CD4-positive, CD25-positive, alpha-beta regulatory T cell (primary cell): ENCODE measurements at regions not wholly inside any gene's neighbourhood (a gene's known extent, or its start where the extent isn't known, plus 50 kb on each side); places are given as distances from the start of the nearest gene placed in this dataset.
"Not testable (repeated sequence)": the region's sequence is repeated elsewhere in the genome, so short reads cannot be mapped to it uniquely, and the experiment has no call there.

Experiments used
- ATAC-seq, 2 donors: fragments of 150-1000 bp; cut with Tn5 transposase; one replicate each; pipeline ENCODE4 v1.10.0; 2021; ENCODE audit warnings: low read depth in 2 of 2, moderate number of reproducible peaks in 2 of 2, moderate library complexity in 1 of 2
- DNase-seq, 3 donors: peaks; one replicate each; pipeline versions ENCODE4 v3.0.0 to v3.0.0-alpha.2; 2012 to 2022; ENCODE audit warnings: mixed read lengths in 1 of 3
- H3K27ac ChIP-seq: one replicate; pipeline ENCODE4 v1.7.0; 2013; ENCODE audit warnings: mild to moderate bottlenecking, low read length; ENCODE audit not compliant: insufficient read depth, poor library complexity, severe bottlenecking
- H3K27me3 ChIP-seq: one replicate; pipeline ENCODE4 v1.7.0; 2013; ENCODE audit warnings: low read length; ENCODE audit not compliant: control insufficient read depth, insufficient read depth
- H3K36me3 ChIP-seq: one replicate; pipeline ENCODE4 v1.7.0; 2013; ENCODE audit warnings: mild to moderate bottlenecking, low read length, moderate library complexity; ENCODE audit not compliant: control insufficient read depth, insufficient read depth
- H3K4me1 ChIP-seq: 2 replicates; pipeline ENCODE4 v1.7.0; 2013; ENCODE audit warnings: mild to moderate bottlenecking, low read length; ENCODE audit not compliant: insufficient read depth, control insufficient read depth, poor library complexity, severe bottlenecking
- H3K4me3 ChIP-seq: one replicate; pipeline ENCODE4 v1.7.0; 2013; ENCODE audit warnings: low read depth, mild to moderate bottlenecking, low read length, moderate library complexity
- H3K9me3 ChIP-seq, 2 experiments: 1 replicate in 1 of 2; 2 replicates in 1 of 2; pipeline ENCODE4 v1.7.0; 2013; ENCODE audit warnings: low read length in 2 of 2, mild to moderate bottlenecking in 1 of 2, moderate library complexity in 1 of 2; ENCODE audit not compliant: control insufficient read depth in 2 of 2
- H3K27ac Mint-ChIP-seq, 3 donors: one replicate each; pipeline ENCODE4 v1.8.0; 2020 to 2022; ENCODE audit warnings: mild to moderate bottlenecking in 3 of 3, mixed read lengths in 3 of 3, moderate library complexity in 2 of 3
- H3K27me3 Mint-ChIP-seq: one replicate; pipeline ENCODE4 v1.8.0; 2022; ENCODE audit warnings: mild to moderate bottlenecking, mixed read lengths
- H3K36me3 Mint-ChIP-seq: one replicate; pipeline ENCODE4 v1.8.0; 2020; ENCODE audit warnings: mixed read lengths
- H3K4me1 Mint-ChIP-seq, 4 donors: one replicate each; pipeline ENCODE4 v1.8.0; 2020 to 2022; ENCODE audit warnings: mixed read lengths in 4 of 4, mild to moderate bottlenecking in 1 of 4
- H3K4me3 Mint-ChIP-seq, 4 donors: one replicate each; pipeline ENCODE4 v1.8.0; 2020 to 2022; ENCODE audit warnings: mild to moderate bottlenecking in 4 of 4, mixed read lengths in 4 of 4, moderate library complexity in 3 of 4
- H3K9me3 Mint-ChIP-seq, 7 donors: one replicate each; pipeline ENCODE4 v1.8.0; 2020 to 2022; ENCODE audit warnings: mixed read lengths in 7 of 7, mild to moderate bottlenecking in 3 of 7, moderate library complexity in 2 of 7

- H3K36me3 ChIP-seq, result no peaks in the 10 kb centered on the region
- H3K27ac Mint-ChIP-seq, result no peak overlapping the region
- no peak for ATAC-seq
- no peak overlapping the region for H3K4me3 ChIP-seq
- DNase-seq, result no peak
- H3K4me3 Mint-ChIP-seq, result no peak overlapping the region
- no peak overlapping the region for H3K27ac ChIP-seq
- H3K27me3 Mint-ChIP-seq, result peaks cover 6% of the 10 kb centered on the region
- no peaks in the 10 kb centered on the region for H3K4me1 ChIP-seq
- no peaks in the 10 kb centered on the region for H3K4me1 Mint-ChIP-seq
- peaks cover 0 to 12% (median 0%) of the 10 kb centered on the region in 7 donors for H3K9me3 Mint-ChIP-seq
- no peaks in the 10 kb centered on the region for H3K36me3 Mint-ChIP-seq
- peaks cover 1% of the 10 kb centered on the region for H3K27me3 ChIP-seq
- H3K9me3 ChIP-seq, result peaks cover 0 to 4% of the 10 kb centered on the region in 2 experiments
Observed at GRCh38 chr6:6439778-6440177, 119.3 kb upstream of the F13A1 start.

GRCh38 chr6:6452002-6452401 is 131.5 kb upstream of the F13A1 start:
- DNase-seq (no peak), ATAC-seq (no peak)
- H3K4me1 Mint-ChIP-seq, result no peaks in the 10 kb centered on the region
- no peaks in the 10 kb centered on the region for H3K4me1 ChIP-seq
- H3K36me3 ChIP-seq, result no peaks in the 10 kb centered on the region
- H3K27me3 ChIP-seq, result no peaks in the 10 kb centered on the region
- H3K4me3 Mint-ChIP-seq, result no peak overlapping the region
- H3K9me3 ChIP-seq, result no peaks in the 10 kb centered on the region
- H3K4me3 ChIP-seq, result no peak overlapping the region
- H3K27me3 Mint-ChIP-seq, result peaks cover 4% of the 10 kb centered on the region
- H3K27ac Mint-ChIP-seq, result no peak overlapping the region
- no peaks in the 10 kb centered on the region for H3K36me3 Mint-ChIP-seq
- peaks cover 0 to 3% (median 0%) of the 10 kb centered on the region in 7 donors for H3K9me3 Mint-ChIP-seq
- no peak overlapping the region for H3K27ac ChIP-seq

GRCh38 chr6:6453186-6453585 is 132.7 kb upstream of the F13A1 start:
- Histone ChIP-seq H3K27ac (no peak overlapping the region), H3K4me3 (no peak overlapping the region), H3K9me3 (no peaks in the 10 kb centered on the region), H3K27me3 (no peaks in the 10 kb centered on the region), H3K36me3 (no peaks in the 10 kb centered on the region), H3K4me1 (no peaks in the 10 kb centered on the region)
- Mint-ChIP-seq H3K36me3 (no peaks in the 10 kb centered on the region), H3K9me3 (peaks cover 0 to 3% (median 0%) of the 10 kb centered on the region in 7 donors), H3K4me1 (no peaks in the 10 kb centered on the region), H3K4me3 (no peak overlapping the region), H3K27ac (no peak overlapping the region), H3K27me3 (no peaks in the 10 kb centered on the region)
- no peak for ATAC-seq
- DNase-seq, result no peak

GRCh38 chr6:6455272-6455671 is 133.2 kb upstream of the LY86 start:
- Histone ChIP-seq H3K4me3 (no peak overlapping the region), H3K9me3 (no peaks in the 10 kb centered on the region), H3K4me1 (no peaks in the 10 kb centered on the region), H3K36me3 (no peaks in the 10 kb centered on the region), H3K27ac (no peak overlapping the region), H3K27me3 (peaks cover 3% of the 10 kb centered on the region)
- Mint-ChIP-seq H3K36me3 (no peaks in the 10 kb centered on the region), H3K27me3 (no peaks in the 10 kb centered on the region), H3K4me3 (no peak overlapping the region), H3K4me1 (no peaks in the 10 kb centered on the region), H3K27ac (no peak overlapping the region), H3K9me3 (peaks cover 0 to 4% (median 0%) of the 10 kb centered on the region in 7 donors)
- DNase-seq, result no peak
- ATAC-seq, result no peak

GRCh38 chr6:6458172-6458571 is 130.3 kb upstream of the LY86 start:
- no peaks in the 10 kb centered on the region for H3K27me3 Mint-ChIP-seq
- H3K27me3 ChIP-seq, result peaks cover 3% of the 10 kb centered on the region
- ATAC-seq (no peak), DNase-seq (no peak)
- peaks cover 0 to 4% (median 0%) of the 10 kb centered on the region in 7 donors for H3K9me3 Mint-ChIP-seq
- no peaks in the 10 kb centered on the region for H3K36me3 Mint-ChIP-seq
- H3K4me1 ChIP-seq, result no peaks in the 10 kb centered on the region
- H3K4me1 Mint-ChIP-seq, result no peaks in the 10 kb centered on the region
- no peak overlapping the region for H3K27ac Mint-ChIP-seq
- no peaks in the 10 kb centered on the region for H3K36me3 ChIP-seq
- H3K4me3 ChIP-seq, result no peak overlapping the region
- no peaks in the 10 kb centered on the region for H3K9me3 ChIP-seq
- no peak overlapping the region for H3K4me3 Mint-ChIP-seq
- no peak overlapping the region for H3K27ac ChIP-seq

GRCh38 chr6:6459963-6460362 is 128.6 kb upstream of the LY86 start:
- not testable (repeated sequence) for H3K36me3 Mint-ChIP-seq, H3K27me3 ChIP-seq, H3K27ac ChIP-seq, DNase-seq, H3K36me3 ChIP-seq, H3K4me3 Mint-ChIP-seq, H3K27ac Mint-ChIP-seq, H3K9me3 ChIP-seq, H3K9me3 Mint-ChIP-seq, H3K4me1 Mint-ChIP-seq, H3K27me3 Mint-ChIP-seq, ATAC-seq, H3K4me1 ChIP-seq, H3K4me3 ChIP-seq

GRCh38 chr6:6460416-6460815 is 128.1 kb upstream of the LY86 start:
- no peaks in the 10 kb centered on the region for H3K36me3 Mint-ChIP-seq
- DNase-seq (no peak), ATAC-seq (no peak)
- no peaks in the 10 kb centered on the region for H3K27me3 Mint-ChIP-seq
- Histone ChIP-seq H3K27me3 (peaks cover 3% of the 10 kb centered on the region), H3K27ac (no peak overlapping the region), H3K4me1 (no peaks in the 10 kb centered on the region), H3K36me3 (no peaks in the 10 kb centered on the region), H3K4me3 (no peak overlapping the region), H3K9me3 (no peaks in the 10 kb centered on the region)
- H3K4me1 Mint-ChIP-seq, result no peaks in the 10 kb centered on the region
- H3K9me3 Mint-ChIP-seq, result peaks cover 0 to 4% (median 0%) of the 10 kb centered on the region in 7 donors
- H3K27ac Mint-ChIP-seq, result no peak overlapping the region
- H3K4me3 Mint-ChIP-seq, result peak overlapping the region in 1 of 4 donors; percentile 8

- no peak for DNase-seq
- H3K27me3 Mint-ChIP-seq, result no peaks in the 10 kb centered on the region
- H3K4me1 Mint-ChIP-seq, result no peaks in the 10 kb centered on the region
- Histone ChIP-seq H3K4me3 (no peak overlapping the region), H3K27me3 (peaks cover 3% of the 10 kb centered on the region), H3K4me1 (no peaks in the 10 kb centered on the region), H3K27ac (no peak overlapping the region), H3K36me3 (no peaks in the 10 kb centered on the region), H3K9me3 (no peaks in the 10 kb centered on the region)
- H3K9me3 Mint-ChIP-seq, result peaks cover 0 to 4% (median 0%) of the 10 kb centered on the region in 7 donors
- no peak overlapping the region for H3K27ac Mint-ChIP-seq
- H3K36me3 Mint-ChIP-seq, result no peaks in the 10 kb centered on the region
- ATAC-seq, result no peak
- H3K4me3 Mint-ChIP-seq, result no peak overlapping the region
Observed at GRCh38 chr6:6461138-6461537, 127.4 kb upstream of the LY86 start.
